Ishikawa (cell line): ENCODE measurements at regions not wholly inside any gene's neighbourhood (a gene's known extent, or its start where the extent isn't known, plus 50 kb on each side); places are given as distances from the start of the nearest gene placed in this dataset.

ENCODE experiments used
- RAD21 ChIP-seq: IDR thresholded peaks from 2 replicates; pipeline ENCODE4 v1.6.1; 2012; ENCODE audit warnings: low read depth
- TAF1 ChIP-seq: IDR thresholded peaks from 2 replicates; pipeline ENCODE4 v1.6.1; 2012; ENCODE audit warnings: low read depth, mild to moderate bottlenecking
- TCF12 ChIP-seq: IDR thresholded peaks from 2 replicates; pipeline ENCODE4 v1.6.1; 2012; ENCODE audit warnings: low read depth
- YY1 ChIP-seq: IDR thresholded peaks from 2 replicates; pipeline ENCODE4 v1.6.1; 2012; ENCODE audit warnings: low read depth
- TF ChIP-seq, protein P1 (sequence below): IDR thresholded peaks from 2 replicates; pipeline ENCODE4 v1.6.1; 2012

DNA sequence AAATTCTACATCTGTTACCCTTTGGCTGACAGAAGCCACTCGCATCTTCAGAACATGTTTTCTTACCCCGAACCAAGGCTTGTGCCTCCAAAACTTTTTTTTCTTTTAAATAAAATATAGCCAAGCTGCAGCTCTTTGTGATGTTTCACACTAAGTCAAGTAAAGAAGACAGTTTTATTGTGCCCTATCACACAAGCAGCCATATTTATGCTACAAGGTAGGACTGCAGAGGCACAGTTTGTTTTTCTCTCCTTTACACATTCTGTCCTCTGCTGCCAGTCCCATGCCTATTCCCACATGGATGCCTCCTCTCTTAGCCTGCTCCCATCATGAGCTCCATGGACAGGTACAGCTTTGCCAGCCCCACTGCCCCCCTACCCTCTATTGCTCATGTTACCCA, 219.6 kb upstream of the THUMPD2 start:
- TF ChIP-seq YY1 (no peak), RAD21 (no peak), TCF12 (no peak), TAF1 (no peak)
- TF ChIP-seq, protein P1, sequence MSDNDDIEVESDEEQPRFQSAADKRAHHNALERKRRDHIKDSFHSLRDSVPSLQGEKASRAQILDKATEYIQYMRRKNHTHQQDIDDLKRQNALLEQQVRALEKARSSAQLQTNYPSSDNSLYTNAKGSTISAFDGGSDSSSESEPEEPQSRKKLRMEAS = no peak
